ENCODE measurements at regions not wholly inside any gene's neighbourhood (a gene's known extent, or its start where the extent isn't known, plus 50 kb on each side); places are given as distances from the start of the nearest gene placed in this dataset.
"Not testable (repeated sequence)": the region's sequence is repeated elsewhere in the genome, so short reads cannot be mapped to it uniquely, and the experiment has no call there.

DNA sequence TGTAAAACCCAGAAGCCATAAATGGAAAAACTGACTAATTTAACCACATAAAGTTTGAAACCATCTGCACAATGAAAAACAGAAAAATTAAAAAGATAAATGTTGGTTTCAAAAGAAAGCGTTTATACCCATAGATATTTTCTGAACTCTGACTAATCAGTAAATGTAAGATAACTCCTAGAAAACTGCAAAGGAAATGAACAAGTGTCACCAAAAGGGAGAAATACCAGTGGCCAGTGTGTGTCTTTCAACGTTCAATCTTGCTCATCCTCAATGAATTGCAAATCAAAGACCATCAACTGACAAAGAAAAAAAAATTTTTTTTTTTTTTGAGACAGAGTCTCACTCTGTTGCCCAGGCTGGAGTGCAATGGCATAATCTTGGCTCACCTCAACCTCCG lies 180.1 kb downstream of the SYK start:
- no peak for DNase-seq

DNA sequence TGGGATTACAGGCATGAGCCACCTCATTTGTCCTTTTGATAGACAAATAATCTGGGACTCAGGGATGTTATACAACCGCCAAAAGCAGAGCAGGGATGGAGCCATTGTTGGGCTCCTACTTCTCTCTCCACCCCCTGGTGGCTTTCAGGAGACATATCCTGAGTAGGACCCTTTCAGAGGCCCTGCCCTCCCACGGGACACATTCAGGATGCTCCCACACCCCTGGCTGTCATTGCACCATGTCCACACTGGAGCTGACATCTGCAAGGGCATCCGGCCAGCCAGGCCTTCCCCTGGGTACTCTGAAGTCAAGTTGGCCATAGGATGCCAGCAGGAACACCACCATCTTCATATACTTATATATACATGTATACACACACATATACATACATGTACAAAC lies 181.8 kb downstream of the SYK start:
- DNase-seq, result no peak

DNA sequence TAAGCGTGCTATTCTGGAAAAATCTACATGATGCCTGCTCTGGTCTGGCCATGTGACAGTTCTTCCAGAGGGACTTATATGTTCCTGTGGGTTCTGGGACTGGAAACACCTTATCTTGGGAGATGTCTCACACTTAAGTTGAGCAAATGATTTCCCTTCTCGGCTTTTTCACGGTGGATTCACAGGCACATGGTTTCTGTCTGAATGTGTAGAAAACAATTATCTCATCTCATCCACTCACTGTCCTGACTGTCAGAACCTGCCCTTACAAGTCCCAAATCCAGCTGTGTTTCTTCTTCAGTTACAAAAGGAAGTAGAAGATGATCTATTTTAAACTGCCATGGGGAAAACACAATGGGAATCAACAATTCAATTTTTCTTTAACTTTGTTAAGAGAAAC lies 184.0 kb downstream of the SYK start:
- DNase-seq, result no peak

DNA sequence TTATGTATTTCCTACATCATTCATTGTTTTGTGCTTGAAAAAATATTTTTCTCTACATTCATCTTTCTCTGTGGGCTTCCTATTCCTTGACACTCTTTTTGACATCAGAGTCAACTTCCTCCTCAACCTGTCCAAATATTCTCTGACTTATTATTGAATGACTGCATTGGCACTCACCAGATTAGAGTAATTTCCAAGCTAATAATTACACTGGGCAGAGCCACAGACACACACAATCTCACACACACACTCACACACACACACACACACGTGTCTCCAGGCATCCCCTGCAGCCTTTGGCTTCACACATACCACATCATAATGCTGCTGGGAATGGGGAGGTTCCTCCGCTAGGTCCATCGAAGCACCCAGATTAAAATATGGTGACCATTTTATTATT lies 184.5 kb downstream of the SYK start:
- DNase-seq, result no peak

DNA sequence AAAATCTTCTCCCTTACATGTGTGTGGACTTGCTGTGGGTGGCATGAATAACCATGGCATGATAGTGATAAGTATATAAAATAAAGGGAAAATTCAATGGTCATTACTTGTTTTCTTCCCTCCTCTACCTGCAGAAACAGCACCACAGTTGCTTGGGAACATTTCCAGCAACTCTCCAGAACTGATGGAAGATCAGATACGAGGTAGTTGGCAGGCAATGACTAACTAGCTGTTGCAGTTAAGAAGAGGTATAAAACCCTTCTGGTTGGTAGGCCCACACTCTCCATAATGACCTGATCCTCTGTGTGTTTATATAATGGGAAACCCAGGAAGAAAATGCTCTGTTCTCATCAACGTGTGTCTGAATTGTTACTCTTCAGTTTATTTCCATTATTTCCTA lies 185.9 kb downstream of the SYK start:
- no peak for DNase-seq

DNA sequence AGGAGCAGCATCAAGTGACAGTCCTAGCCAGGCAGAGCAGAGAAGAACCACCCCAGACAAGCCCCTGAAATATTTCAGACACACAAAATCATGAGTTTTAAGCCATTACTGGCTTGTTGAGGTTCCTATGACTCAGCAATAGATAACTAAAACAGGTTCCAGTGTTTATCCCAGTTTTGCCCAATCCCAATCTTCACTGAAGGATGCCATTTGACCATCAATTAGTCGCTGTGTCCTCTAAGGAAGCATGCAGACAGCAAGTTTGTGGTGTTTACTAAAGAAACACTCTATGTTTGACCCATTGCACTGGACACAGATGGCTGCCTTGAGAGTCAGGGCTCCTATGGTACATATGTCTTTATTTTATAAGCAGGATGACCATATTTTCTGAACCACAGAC lies 186.7 kb downstream of the SYK start:
- no peak for DNase-seq

DNA sequence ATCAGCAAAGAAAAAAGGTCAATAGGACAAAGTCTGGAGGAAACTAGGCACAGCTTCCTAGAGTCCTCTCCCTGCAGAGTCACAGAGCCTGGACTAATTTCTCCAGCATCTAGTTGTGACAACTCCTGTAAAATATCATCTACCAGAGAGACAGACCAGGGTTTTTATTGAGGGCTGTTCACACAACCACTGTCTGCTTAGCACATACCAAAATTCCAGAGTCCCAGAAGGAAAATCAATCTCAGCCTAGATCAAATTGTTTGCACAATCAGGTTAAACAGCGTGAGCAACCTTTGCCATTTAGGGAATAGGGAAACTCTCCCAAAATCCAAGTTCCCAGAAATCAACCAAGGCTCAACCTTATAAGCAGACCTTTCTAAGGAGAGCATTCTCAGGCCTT lies 190.3 kb downstream of the SYK start:
- DNase-seq, result no peak

DNA sequence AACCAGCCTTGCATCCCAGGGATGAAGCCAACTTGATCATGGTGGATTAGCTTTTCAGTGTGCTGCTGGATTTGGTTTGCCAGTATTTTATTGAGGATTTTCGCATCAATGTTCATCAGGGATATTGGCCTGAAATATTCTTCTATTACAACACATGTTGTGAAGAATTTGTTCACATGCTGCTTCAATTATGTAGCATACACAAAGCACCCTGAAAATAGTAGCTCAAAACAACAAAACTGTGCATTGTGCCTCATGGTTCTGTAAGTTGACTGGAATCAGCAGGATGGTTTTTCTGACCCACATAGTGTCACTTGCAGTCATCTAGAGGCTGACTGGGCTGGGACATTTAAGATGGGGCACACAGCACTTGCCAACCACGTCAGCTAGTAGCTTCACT lies 193.9 kb downstream of the SYK start:
- DNase-seq, result no peak

DNA sequence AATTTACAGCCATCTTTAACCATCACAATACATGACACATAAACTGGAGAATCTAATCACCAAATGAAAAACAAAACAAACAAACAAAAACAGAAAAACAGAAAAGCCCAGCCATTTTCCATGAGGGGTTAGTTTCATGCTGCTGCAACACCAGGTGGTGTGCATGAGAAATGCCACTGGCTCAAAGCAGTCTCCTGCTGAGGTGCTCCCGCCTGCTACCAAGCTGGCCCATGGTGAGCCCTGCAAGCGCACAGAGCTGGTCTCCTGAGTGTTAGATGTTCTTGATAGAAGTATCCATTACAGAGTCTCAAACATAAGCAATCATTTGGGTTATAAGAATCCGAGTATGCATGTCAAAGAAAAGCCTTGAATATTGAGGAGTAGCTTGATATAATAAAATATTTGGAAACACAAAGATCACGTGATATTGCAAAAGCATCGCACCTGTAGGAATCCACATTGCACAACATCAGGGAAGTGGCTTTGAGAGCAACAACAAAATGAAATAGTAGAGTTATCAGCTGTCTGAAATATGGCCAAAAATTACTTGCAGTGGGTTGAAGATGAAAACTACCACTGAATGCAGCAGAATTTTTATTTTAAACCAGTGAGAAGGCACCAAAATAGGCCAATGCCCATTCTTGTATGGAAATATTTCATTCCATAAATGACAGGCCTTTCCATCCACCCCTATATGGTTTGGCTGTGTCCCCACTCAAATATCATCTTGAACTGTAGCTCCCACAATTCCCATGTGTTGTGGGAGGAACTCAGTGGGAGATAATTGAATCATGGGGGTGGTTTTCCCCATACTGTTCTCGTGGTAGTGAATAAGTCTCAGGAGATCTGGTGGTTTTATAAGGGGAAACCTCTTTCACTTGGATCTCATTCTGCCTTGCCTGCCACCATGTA lies 194.8 kb downstream of the SYK start:
- DNase-seq, result no peak

DNA sequence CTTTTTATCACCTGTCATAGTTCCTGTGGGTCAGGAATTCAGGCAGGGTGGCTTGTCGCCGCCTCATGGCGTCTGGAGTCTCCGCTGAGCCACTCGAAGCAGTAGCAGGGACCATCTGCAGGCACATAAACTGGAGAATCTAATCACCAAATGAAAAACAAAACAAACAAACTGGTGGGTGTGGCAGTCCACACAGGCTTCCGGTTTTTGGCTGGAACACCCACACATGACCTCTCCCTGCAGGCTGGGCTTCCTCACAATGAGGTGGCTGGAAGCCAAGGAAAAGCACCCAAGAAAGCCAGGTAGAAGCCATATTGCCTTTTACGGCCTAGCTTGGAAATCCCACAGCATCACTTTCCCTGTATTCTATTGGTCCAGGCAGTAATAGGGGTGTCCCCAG lies 197.0 kb downstream of the SYK start:
- DNase-seq, result peak; percentile 84

DNA sequence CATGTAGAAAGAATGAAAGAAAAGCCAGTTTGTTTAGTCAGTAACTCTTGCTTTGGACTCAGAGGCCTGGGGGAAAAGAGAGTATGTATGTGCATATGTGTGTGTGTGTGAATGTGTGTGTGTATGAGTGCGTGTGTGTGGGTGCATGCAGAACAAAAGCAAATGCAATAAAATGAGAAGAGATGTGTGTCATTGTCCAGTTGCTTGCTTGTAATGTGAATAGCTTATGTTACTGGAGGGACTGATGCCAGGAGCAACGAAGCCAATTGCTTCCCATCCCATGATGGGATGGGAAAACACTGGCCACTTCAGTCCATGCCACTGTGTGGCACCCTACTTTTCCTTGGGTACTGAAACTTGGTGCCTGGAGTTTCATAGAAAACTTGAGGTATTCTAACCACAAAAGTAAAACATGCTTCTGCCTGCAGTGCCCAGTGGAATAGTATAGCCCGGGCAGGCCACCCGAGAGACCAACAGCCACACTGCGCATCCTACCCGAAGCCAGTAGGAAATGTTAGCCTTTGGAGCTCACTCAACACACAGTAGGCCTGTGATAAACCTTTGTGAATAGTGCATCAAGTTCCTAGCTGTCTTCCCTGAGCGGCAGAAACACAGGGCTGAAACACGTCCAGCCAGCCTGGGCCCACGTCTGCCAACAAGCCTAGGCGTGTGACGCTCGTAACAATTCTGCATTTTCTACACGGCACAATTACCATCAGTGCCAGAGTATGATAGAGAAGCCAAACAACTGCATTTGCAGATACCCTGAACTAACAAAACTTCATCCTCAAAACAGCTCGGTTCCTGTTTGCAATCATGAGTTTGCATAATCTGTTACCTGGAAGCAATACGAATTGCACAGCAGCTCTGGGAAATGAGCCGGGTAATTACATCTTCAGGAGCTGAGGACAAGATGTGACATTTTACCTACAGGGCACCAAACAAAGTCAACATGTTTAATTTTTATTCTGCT lies 198.1 kb downstream of the SYK start:
- DNase-seq, result peak; percentile 56

DNA sequence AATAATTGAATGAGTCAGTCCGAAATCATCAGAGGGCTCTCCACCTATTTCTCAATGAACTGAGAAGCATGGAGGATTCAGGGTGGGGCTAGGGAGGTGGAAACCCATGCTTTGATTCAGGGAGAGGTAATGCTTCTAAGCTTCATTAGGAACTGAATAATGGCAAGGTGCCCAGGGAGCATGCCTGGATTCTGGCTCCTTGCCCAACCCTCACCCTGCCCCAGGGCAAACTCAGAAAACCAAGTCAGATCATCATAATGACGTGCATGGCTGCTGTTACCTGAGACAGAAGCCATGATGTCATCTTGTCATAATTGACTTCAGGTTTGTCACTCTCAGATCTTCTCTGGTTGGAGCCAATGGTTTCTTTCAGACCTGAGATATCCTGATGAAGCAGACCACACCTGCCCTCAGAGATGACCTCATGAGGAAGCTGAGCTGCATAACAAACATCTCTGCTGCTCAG lies 199.6 kb downstream of the SYK start:
- peak; percentile 96 for DNase-seq

DNA sequence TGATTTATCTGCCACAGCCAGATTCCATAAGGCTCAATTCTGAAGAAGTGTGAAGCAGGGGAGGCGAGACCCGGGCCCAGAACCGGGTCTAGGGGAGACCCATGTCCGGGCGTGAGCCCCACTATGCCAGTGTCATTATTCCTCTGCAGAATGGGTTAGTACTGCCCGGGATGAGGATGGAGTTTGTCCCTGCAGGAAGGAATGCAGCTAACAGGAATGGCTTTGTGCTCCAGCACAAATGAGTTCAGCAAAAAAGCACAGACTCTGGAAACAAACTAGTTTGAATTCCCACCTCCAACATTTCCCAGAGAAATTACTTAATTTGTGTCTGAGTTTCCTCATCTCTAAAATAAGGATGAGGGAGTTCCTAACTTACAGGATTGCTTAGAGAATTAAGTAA lies 202.9 kb downstream of the SYK start:
- DNase-seq, result no peak

DNA sequence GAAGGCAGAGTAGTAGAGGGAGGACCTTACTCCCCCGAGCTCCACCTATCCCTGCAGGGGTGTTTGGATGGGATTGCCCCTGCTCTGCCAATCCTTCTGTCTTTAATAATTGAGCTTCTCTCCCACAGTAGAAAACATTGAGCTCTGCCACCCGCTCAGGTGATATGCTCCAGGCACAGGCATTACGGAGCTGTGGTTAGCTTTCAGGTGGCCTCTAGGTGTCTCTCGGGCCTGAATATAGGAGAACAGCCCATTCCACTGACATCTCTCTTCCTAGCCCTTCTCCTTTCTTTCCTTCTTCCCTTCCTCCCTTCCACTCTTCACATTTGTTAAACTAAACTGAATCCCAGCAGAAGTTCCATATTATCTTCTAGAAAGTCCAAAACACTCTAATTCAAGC lies 203.4 kb downstream of the SYK start:
- DNase-seq, result no peak

DNA sequence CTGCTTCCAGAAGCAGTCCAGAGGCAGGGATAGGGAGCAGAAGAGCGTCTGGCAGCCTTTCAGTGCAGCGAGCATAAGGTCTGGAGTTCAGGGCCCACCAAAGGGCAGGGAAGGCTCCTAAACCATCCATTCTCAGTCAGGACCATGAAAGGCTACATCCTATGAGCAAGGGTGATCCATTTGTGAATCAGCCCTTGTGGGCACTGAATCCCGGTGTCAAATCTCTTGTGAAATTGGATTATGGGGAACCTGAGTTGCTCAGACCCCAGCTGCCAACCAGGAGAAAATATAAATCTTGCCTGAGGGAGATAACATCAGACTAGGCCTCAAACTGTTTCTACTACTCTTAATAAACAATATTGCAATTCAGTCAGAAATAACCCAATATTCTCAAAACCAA lies 204.4 kb downstream of the SYK start:
- no peak for DNase-seq

DNA sequence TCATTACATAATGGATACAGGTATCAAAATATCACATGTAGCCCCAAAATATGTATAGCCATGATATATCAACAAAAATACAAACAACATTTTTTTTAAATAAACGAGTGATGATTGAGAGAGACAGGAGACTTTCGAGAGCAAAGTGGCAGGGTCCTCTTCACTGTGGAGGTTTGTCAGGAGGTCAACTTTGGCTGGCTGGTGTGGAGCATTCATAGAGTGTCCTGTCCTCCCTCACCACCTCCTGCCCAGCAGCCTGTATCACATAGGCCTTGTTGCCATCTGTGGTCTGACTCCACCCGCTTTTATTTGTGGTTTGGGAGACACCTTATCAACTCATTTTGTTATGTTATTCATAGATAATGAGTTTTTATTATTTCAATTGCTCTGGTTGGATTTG lies 206.9 kb downstream of the SYK start:
- DNase-seq, result no peak

DNA sequence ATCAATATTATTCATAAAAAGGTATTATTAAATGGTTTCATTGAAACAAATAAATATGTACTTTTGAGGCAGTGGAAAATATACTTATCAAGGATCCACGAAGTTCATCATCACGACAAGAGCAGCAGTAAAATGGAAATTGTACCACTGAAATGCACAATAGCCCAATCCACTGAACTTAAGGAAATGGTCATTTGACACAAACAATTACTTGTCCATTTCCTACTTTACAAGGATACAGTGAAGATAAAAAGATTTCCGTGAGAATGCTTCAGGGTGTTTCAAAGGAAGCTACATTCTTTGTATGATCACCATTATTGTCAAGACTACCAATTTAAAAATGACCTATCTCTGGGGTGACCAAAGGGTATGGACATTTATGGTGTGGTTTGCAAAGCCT lies 210.3 kb downstream of the SYK start:
- DNase-seq, result no peak

DNA sequence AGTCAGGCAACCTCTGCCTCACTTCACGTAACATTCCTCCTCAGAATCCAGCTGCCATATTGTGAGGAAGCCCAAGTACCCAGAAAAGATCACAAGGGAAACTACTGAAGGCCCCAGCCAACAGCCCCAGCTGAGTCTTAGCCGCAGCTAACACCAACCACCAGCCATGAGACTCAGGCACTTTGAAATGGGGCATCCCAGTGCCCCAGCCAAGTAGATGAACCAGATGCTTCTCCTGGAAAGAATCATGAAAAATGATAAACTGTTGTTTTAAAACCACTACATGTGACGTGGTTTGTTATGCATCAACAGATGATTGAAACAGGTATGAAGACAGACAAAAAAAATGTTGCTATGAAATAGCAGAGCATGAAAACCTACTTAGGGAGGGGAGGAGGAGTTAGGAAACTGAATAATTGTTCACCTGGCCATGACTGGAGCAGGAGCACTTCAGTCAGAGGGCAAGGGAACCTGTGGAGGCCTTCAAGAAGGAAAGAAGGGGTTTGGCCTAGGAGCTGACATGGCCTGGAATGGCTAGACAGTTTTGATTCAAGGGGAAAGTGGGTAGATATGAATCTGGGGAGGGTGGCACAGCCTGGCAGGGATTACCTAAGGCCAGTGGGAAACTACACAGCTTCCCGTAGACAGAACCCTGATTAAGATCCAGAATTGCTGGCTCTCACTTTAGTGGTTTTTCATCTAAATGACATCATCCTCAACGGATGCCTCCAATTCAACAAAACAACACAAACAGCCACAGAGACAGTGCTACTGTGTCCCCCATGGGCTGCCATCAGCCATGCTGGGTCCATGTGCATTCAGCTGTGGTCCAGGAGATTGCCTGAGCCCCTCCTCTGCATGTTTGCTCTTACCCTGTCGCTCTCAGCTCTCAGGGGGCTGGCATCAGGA lies 211.6 kb downstream of the SYK start:
- no peak for DNase-seq

DNA sequence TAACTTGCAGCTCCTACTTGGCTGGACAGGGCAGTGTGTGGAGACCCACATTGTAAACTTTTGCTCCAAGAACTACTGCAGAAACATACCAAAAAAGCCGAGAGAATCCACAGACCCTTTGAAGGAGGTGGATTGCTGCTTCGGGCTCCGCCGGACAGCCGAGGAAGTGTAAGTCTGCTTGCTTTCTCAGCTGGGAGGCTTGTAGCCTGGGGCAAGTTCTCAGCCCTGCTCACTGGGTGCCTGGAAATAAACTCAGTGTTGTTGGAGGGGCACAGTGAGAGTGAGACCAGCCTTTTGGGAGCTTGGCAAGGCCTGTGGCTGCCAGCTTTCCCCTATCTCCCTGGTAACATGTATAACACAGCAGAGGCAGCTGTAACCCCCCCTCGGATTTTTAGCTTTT lies 215.6 kb downstream of the SYK start:
- DNase-seq, result no peak

DNA sequence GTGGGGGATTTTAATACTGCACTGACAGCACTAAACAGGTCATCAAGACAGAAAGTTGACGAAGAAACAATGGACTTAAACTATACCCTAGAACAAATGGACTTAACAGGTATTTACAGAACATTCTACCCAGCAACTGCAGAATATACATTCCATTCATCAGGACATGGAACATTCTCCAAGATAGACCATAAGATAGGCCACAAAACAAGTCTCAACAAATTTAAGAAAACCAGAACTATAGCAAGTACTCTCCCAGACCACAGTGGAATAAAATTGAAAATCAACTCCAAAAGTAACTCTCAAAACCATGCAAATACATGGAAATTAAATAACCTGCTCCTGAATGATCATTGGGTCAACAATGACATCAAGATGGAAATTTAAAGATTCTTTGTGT lies 218.3 kb downstream of the SYK start:
- not testable (repeated sequence) for DNase-seq

DNA sequence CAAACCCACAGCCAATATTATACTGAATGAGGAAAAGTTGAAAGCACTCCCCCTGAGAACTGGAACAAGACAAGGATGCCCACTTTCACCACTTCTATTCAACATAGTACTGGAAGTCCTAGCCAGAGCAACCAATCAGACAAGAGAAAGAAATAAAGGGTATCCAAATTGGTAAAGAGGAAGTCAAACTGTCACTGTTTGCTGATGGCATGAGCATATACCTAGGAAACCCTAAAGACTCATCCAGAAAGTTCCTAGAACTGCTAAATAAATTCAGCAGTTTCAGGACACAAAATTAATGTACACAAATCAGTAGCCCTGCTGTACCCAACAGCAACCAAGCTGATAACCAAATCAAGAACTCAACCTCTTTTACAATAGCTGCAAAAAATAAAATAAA lies 220.0 kb downstream of the SYK start:
- not testable (repeated sequence) for DNase-seq

DNA sequence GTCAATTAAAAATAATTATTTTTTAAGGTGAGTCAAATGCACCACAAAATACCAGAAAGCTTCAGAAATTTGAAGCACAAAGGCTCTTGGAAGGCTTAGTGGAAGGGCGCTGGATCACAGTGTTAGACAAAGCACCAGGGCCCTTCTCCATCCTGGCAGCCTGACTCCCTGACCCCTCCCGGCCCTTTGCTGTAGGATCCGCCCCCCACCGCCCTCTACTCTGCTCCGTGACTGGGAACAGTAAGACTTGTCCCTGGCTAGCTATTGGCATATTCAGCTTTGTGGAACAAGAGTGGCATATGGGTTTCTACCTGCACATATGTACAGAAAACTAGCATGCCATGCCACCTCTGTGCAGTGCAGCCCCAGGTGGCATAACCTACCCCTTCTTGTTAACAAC lies 222.1 kb downstream of the SYK start:
- no peak for DNase-seq

DNA sequence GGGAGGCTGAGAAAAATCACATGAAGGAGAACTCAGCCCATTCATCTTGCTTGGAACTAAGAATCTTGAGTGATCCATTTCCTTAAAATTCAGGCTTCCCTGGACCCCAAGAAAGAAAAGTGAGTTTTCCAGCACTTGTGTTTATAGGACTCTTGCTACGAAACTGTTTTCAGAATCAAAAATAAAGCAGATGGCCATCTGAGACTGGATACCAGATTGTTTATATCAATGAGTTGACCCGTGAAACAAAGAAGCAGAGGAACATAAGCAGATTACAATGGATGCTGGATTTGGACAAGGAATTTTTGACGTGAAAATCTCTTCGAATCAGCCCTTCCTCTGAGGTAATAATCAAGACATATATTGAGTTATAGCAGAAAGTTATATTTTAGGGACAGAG lies 223.2 kb downstream of the SYK start:
- no peak for DNase-seq
